HEK293T (cell line): ENCODE measurements at regions not wholly inside any gene's neighbourhood (a gene's known extent, or its start where the extent isn't known, plus 50 kb on each side); places are given as distances from the start of the nearest gene placed in this dataset.

ENCODE experiments used
- ELF4 ChIP-seq: fragments of 450-650 bp; IDR thresholded peaks from 2 replicates; pipeline ENCODE4 v1.6.1; 2017; ENCODE audit warnings: antibody characterized with exemption
- NFRKB ChIP-seq: fragments of 450-650 bp; IDR thresholded peaks from 2 replicates; pipeline ENCODE4 v1.6.1; 2016; ENCODE audit warnings: mild to moderate bottlenecking, moderate library complexity
- SP1 ChIP-seq: fragments of 450-650 bp; IDR thresholded peaks from 2 replicates; pipeline ENCODE4 v1.6.1; 2017
- TARDBP ChIP-seq: fragments of 450-650 bp; IDR thresholded peaks from 2 replicates; pipeline ENCODE4 v1.6.1; 2016

DNA sequence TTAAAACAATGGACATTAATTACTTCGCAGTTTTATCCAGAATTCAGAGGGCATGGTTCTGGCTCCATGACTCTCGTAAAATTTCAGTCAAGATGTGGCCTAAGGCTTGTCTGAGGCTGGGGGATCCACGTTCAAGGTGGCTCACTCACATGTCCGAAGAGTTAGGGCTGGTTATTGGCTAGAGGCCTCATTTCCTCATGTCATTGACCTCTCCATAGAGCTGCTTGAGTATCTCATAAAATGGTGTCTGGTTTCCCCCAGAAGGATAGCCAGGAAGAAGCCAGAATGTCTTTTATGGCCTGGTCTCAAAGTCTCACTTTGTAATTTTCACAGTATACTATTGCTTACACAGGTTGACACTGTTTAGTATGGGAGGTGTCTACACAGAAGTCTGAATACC lies 67.3 kb upstream of the DCBLD2 start:
- TF ChIP-seq NFRKB (no peak), ELF4 (no peak), SP1 (no peak), TARDBP (no peak)
